ENCODE measurements at regions not wholly inside any gene's neighbourhood (a gene's known extent, or its start where the extent isn't known, plus 50 kb on each side); places are given as distances from the start of the nearest gene placed in this dataset.

DNA sequence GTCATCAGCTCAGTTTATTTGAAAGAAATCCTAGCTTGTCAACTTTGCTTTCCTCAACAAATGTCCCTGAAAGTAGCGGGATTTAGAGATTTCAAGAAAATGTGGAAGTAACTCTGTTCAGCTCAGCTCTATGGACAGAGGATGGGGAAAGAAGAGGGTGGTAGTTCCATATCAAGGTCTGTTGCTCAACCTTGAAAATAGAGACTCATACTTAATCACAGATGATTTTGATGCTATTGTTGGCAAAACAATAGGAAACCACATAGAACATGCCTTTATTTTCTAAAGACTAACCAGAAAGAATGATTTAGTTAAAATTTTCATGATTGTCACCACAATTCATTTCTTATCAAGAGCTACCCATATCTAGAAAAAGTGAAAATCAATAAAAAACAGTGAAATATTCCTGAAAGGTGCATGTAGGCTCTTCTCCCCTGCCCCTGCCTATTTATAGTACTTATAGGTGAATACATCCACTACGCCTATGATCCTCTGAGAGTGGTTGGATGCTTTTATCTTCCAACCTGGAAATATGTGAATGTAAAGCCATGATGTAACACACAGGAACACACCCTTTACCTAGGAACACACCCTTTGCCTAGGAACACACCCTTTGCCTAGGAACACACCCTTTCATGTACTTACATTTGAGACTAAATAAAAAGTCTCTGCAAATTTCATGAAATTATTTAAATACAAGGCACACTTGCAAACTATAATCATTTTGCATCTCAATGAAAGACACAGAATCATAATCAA, 65.8 kb downstream of the ETAA1 start:
- POLR2A ChIA-PET = no interaction called here
- CTCF ChIA-PET = interaction anchor here (0.6 kb wide), 1 partner anchor 9 kb away, joined by 4 read pairs; no protein-coding TSS in a partner anchor
- Histone ChIP-seq H3K36me3 (ENCODE audit: control insufficient read depth, insufficient read depth, low read length) (no peaks in the 10 kb centered on the region), H3K4me3 (ENCODE audit: low read depth, low read length) (no peak overlapping the region), H3K27me3 (ENCODE audit: control insufficient read depth, insufficient read depth, low read length) (no peaks in the 10 kb centered on the region)
- DNase-seq (ENCODE audit: low read depth) = no peak
- no peak for TF ChIP-seq CTCF (IDR thresholded peaks at IDR 0.05; ENCODE audit: insufficient read depth, low read depth, low read length)

- Histone ChIP-seq H3K4me3 (ENCODE audit: low read depth, low read length) (no peak overlapping the region), H3K27me3 (ENCODE audit: control insufficient read depth, insufficient read depth, low read length) (no peaks in the 10 kb centered on the region), H3K36me3 (ENCODE audit: control insufficient read depth, insufficient read depth, low read length) (no peaks in the 10 kb centered on the region)
- no peak for TF ChIP-seq CTCF (IDR thresholded peaks at IDR 0.05; ENCODE audit: insufficient read depth, low read depth, low read length)
- no peak for DNase-seq (ENCODE audit: low read depth)
- ChIA-PET CTCF (interaction anchor here (0.6 kb wide), 1 partner anchor 10 kb away, joined by 4 read pairs; no protein-coding TSS in a partner anchor), POLR2A (no interaction called here)
Measured at GRCh38 chr2:67463810-67464209, 66.7 kb downstream of the ETAA1 start.

DNA sequence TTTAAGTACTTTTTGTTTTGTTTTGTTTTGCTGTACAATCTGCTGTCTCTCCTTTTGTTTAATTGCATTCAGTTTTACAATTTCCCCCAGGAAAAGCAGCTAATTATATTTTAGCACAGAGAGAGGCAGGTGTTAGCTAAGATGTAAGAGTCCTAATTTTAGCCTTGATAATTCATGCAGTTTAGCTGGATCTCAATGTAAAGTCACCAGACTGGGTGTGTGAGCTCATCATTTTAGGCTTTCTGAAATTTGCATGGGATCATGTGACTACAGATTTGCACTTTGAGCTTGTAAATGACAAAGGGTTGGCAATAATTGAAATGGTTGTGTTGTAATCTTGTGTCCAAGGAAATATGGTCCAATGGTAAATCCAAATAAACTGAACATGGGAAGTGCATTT, 68.5 kb downstream of the ETAA1 start:
- TF ChIP-seq CTCF (IDR thresholded peaks at IDR 0.05; ENCODE audit: insufficient read depth, low read depth, low read length) = no peak
- Histone ChIP-seq H3K36me3 (ENCODE audit: control insufficient read depth, insufficient read depth, low read length) (no peaks in the 10 kb centered on the region), H3K4me3 (ENCODE audit: low read depth, low read length) (no peak overlapping the region), H3K27me3 (ENCODE audit: control insufficient read depth, insufficient read depth, low read length) (no peaks in the 10 kb centered on the region)
- DNase-seq (ENCODE audit: low read depth) = no peak
- POLR2A ChIA-PET = no interaction called here
- CTCF ChIA-PET = interaction anchor here (0.9 to 1.5 kb wide), 2 partner anchors 12 to 375 kb away, joined by 3 to 4 read pairs; no protein-coding TSS in a partner anchor

GRCh38 chr2:67466734-67467133, 69.6 kb downstream of the ETAA1 start:
- ChIA-PET POLR2A (no interaction called here), CTCF (interaction anchor here (0.7 kb wide), 1 partner anchor 201 kb away, joined by 4 read pairs; no protein-coding TSS in a partner anchor)
- Histone ChIP-seq H3K4me3 (ENCODE audit: low read depth, low read length) (no peak overlapping the region), H3K36me3 (ENCODE audit: control insufficient read depth, insufficient read depth, low read length) (no peaks in the 10 kb centered on the region), H3K27me3 (ENCODE audit: control insufficient read depth, insufficient read depth, low read length) (no peaks in the 10 kb centered on the region)
- DNase-seq (ENCODE audit: low read depth) = no peak
- TF ChIP-seq CTCF (IDR thresholded peaks at IDR 0.05; ENCODE audit: insufficient read depth, low read depth, low read length) = no peak

- no peaks in the 10 kb centered on the region for H3K36me3 ChIP-seq (ENCODE audit: control insufficient read depth, insufficient read depth, low read length)
- DNase-seq (ENCODE audit: low read depth) = no peak
- H3K27me3 ChIP-seq (ENCODE audit: control insufficient read depth, insufficient read depth, low read length) = no peaks in the 10 kb centered on the region
- ChIA-PET POLR2A (no interaction called here), CTCF (no interaction called here)
- no peak overlapping the region for H3K4me3 ChIP-seq (ENCODE audit: low read depth, low read length)
- no peak for TF ChIP-seq CTCF (IDR thresholded peaks at IDR 0.05; ENCODE audit: insufficient read depth, low read depth, low read length)
Measured at GRCh38 chr2:67471681-67472080, 74.5 kb downstream of the ETAA1 start.
